Calu3 (cell line): ENCODE measurements at regions not wholly inside any gene's neighbourhood (a gene's known extent, or its start where the extent isn't known, plus 50 kb on each side); places are given as distances from the start of the nearest gene placed in this dataset.

Experiments used
- BruUV-seq: library from RNA; stranded (reverse); fragments of 400-500 nt; replicated peaks from 2 replicates; lab custom pipeline; 2021; lab: Mats Ljungman, UMichigan
- CTCF ChIA-PET: fragments of 300-600 bp; sonication (Branson Sonifier 250); formaldehyde crosslinking; loops from one replicate; lab custom pipeline; 2022; ENCODE audit warnings: antibody characterized with exemption; lab: Charles Lee
- DNase-seq: peaks from one replicate; pipeline ENCODE4 v3.0.0; 2022
- H3K27ac Mint-ChIP-seq: one replicate; pipeline ENCODE4 v1.8.0; 2022; ENCODE audit warnings: mixed read lengths; ENCODE audit not compliant: unreplicated experiment
- H3K27me3 Mint-ChIP-seq: one replicate; pipeline ENCODE4 v1.8.0; 2022; ENCODE audit warnings: mixed read lengths; ENCODE audit not compliant: unreplicated experiment
- H3K36me3 Mint-ChIP-seq: one replicate; pipeline ENCODE4 v1.8.0; 2022; ENCODE audit warnings: mild to moderate bottlenecking, moderate library complexity, mixed read lengths; ENCODE audit not compliant: insufficient read depth, unreplicated experiment
- H3K4me1 Mint-ChIP-seq: one replicate; pipeline ENCODE4 v1.8.0; 2022; ENCODE audit warnings: mild to moderate bottlenecking, low read depth, mixed read lengths; ENCODE audit not compliant: unreplicated experiment
- H3K4me3 Mint-ChIP-seq: one replicate; pipeline ENCODE4 v1.8.0; 2022; ENCODE audit warnings: mild to moderate bottlenecking, low read depth, moderate library complexity, mixed read lengths; ENCODE audit not compliant: unreplicated experiment
- H3K9me3 Mint-ChIP-seq: one replicate; pipeline ENCODE4 v1.8.0; 2022; ENCODE audit warnings: low read depth, mixed read lengths; ENCODE audit not compliant: unreplicated experiment
- CTCF ChIP-seq: fragments of 200-600 bp; IDR thresholded peaks from one replicate; pipeline ENCODE4 v1.8.0; 2022; ENCODE audit warnings: antibody characterized with exemption; ENCODE audit not compliant: unreplicated experiment
- intact Hi-C: fragments of 100-400 bp; cut with micrococcal nuclease; formaldehyde crosslinking; loops from one replicate; pipeline ENCODE4 v1.10.0; 2022; ENCODE audit not compliant: unreplicated experiment

GRCh38 chr14:54337314-54337713 is 59.5 kb upstream of the CDKN3 start:
- no peak for TF ChIP-seq CTCF
- H3K36me3 Mint-ChIP-seq: no peaks in the 10 kb centered on the region
- no peak for DNase-seq
- H3K9me3 Mint-ChIP-seq: no peaks in the 10 kb centered on the region
- no TSS peak for BruUV-seq
- CTCF ChIA-PET: no interaction called here
- intact Hi-C loops: loop anchor here (5.0 to 10.0 kb wide), 4 partner anchors 160 to 673 kb away; partner anchors contain the start of gene BMP4
- H3K4me1 Mint-ChIP-seq: peaks cover 10% of the 10 kb centered on the region
- H3K27me3 Mint-ChIP-seq: no peaks in the 10 kb centered on the region
- H3K4me3 Mint-ChIP-seq: no peak overlapping the region
- H3K27ac Mint-ChIP-seq: no peak overlapping the region

- Mint-ChIP-seq H3K9me3 (no peaks in the 10 kb centered on the region), H3K4me1 (peaks cover 10% of the 10 kb centered on the region), H3K27me3 (no peaks in the 10 kb centered on the region), H3K4me3 (no peak overlapping the region), H3K27ac (no peak overlapping the region), H3K36me3 (no peaks in the 10 kb centered on the region)
- DNase-seq: peak; percentile 12
- CTCF ChIA-PET: interaction anchor here (0.7 to 1.3 kb wide), 4 partner anchors 10 to 801 kb away, joined by 3 to 10 read pairs (median 4); no protein-coding TSS in a partner anchor
- BruUV-seq: no TSS peak
- peak; percentile 31 for TF ChIP-seq CTCF
- intact Hi-C loops: loop anchor here (1.0 to 10.0 kb wide), 6 partner anchors 162 to 800 kb away; partner anchors contain the start of gene BMP4
Measured at GRCh38 chr14:54338696-54339317, 58.0 kb upstream of the CDKN3 start.

GRCh38 chr14:54339771-54340170 is 57.0 kb upstream of the CDKN3 start:
- BruUV-seq: no TSS peak
- CTCF ChIA-PET: no interaction called here
- Mint-ChIP-seq H3K27me3 (no peaks in the 10 kb centered on the region), H3K9me3 (no peaks in the 10 kb centered on the region), H3K36me3 (no peaks in the 10 kb centered on the region), H3K4me1 (peaks cover 10% of the 10 kb centered on the region), H3K4me3 (no peak overlapping the region), H3K27ac (no peak overlapping the region)
- TF ChIP-seq CTCF: no peak
- intact Hi-C loops: loop anchor here (2.0 to 10.0 kb wide), 5 partner anchors 162 to 801 kb away; partner anchors contain the start of gene BMP4
- DNase-seq: no peak

GRCh38 chr14:54342806-54343205 is 54.0 kb upstream of the CDKN3 start:
- TF ChIP-seq CTCF: no peak
- no TSS peak for BruUV-seq
- H3K27ac Mint-ChIP-seq: no peak overlapping the region
- DNase-seq: no peak
- no peak overlapping the region for H3K4me3 Mint-ChIP-seq
- CTCF ChIA-PET: interaction anchor here (0.7 kb wide), 2 partner anchors 500 to 650 kb away, joined by 3 to 5 read pairs; no protein-coding TSS in a partner anchor
- H3K27me3 Mint-ChIP-seq: no peaks in the 10 kb centered on the region
- no peaks in the 10 kb centered on the region for H3K36me3 Mint-ChIP-seq
- H3K4me1 Mint-ChIP-seq: no peaks in the 10 kb centered on the region
- no peaks in the 10 kb centered on the region for H3K9me3 Mint-ChIP-seq
- intact Hi-C loops: no loop called here
